Stomach (tissue), 8 donors: ENCODE measurements at regions not wholly inside any gene's neighbourhood (a gene's known extent, or its start where the extent isn't known, plus 50 kb on each side); places are given as distances from the start of the nearest gene placed in this dataset.

Experiments
- DNase-seq, 2 donors: peaks; one replicate each; pipeline versions ENCODE4 v3.0.0 to v3.0.0-alpha.2; 2013 to 2019
- H3K27ac ChIP-seq, 5 donors: fragments of 200-600 bp in 4 of 5; sonication (generic) in 4 of 5; one replicate each; pipeline ENCODE4 v1.5.1; 2013 to 2019; ENCODE audit warnings: mild to moderate bottlenecking in 1 of 5, moderate library complexity in 1 of 5
- H3K27me3 ChIP-seq, 3 donors: fragments of 200-600 bp; sonication (generic); one replicate each; pipeline ENCODE4 v1.5.1; 2017 to 2019; ENCODE audit warnings: mixed run types in 1 of 3
- H3K36me3 ChIP-seq, 4 donors: fragments of 200-600 bp; sonication (generic); 1 replicate in 3 of 4; 2 replicates in 1 of 4; pipeline ENCODE4 v1.5.1; 2016 to 2019
- H3K4me1 ChIP-seq, 4 donors: fragments of 200-600 bp; sonication (generic); one replicate each; pipeline ENCODE4 v1.5.1; 2016 to 2019
- H3K4me3 ChIP-seq, 4 donors: fragments of 200-600 bp; sonication (generic) in 3 of 4; one replicate each; pipeline ENCODE4 v1.5.1; 2016 to 2019; ENCODE audit warnings: mild to moderate bottlenecking in 1 of 4
- H3K9me3 ChIP-seq, 4 donors: fragments of 200-600 bp; sonication (generic); one replicate each; pipeline ENCODE4 v1.5.1; 2016 to 2019
- POLR2A ChIP-seq, 4 donors: fragments of 450-650 bp; IDR thresholded peaks; one replicate each; pipeline ENCODE4 v1.6.1; 2016; ENCODE audit warnings: antibody characterized with exemption in 4 of 4, control low read depth in 2 of 4, mild to moderate bottlenecking in 1 of 4, moderate library complexity in 1 of 4
- POLR2AphosphoS5 ChIP-seq, 3 donors: sonication (generic); formaldehyde crosslinking; IDR thresholded peaks; one replicate each; pipeline ENCODE4 v1.6.1; 2016; ENCODE audit warnings: antibody characterized with exemption in 3 of 3
- WGBS, 5 donors: extraction: QIAGEN DNeasy Blood & Tissue Kit in 3 of 5; methylation state at CpG; one replicate each; pipeline versions ENCODE4 v1.1.5 to v1.1.7; 2013 to 2018; 5-methylcytosine and 5-hydroxymethylcytosine counted together
- intact Hi-C: fragments of 100-400 bp; cut with DNase I; formaldehyde crosslinking; loops from one replicate; pipeline ENCODE4 v1.15.1; 2023; ENCODE audit warnings: low total_unique reads
- TF ChIP-seq, protein P1 (sequence below), 7 experiments: fragments of 450-650 bp in 4 of 7; fragments of 200-600 bp in 3 of 7; sonication (generic) in 3 of 7; IDR thresholded peaks; one replicate each; pipeline ENCODE4 v1.5.1; 2016 to 2019; ENCODE audit warnings: antibody characterized with exemption in 7 of 7, control low read depth in 2 of 7, mild to moderate bottlenecking in 1 of 7
- donor health status: healthy with polysubstance abuse.
- donor health status: Bipolar disorder and iron deficiency.
- donor health status: healthy.

DNA sequence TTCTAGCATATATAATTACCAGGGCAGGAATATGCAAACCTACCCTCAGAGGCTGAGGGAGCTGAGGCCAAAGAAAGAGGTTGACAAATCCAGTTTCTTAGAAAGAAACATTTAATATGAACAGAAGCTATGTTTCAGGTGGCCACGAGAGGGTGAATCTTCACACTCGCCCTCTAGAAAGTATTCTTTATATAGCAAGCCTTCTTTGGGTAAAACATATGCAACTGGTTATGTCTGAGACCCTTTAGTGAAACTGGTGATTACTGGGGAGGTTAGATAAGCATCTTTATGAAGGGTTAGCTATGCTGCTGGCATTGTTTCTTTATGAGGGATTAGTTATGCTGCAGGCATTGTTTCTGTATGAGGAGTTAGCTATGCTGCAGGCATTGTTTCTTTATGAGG is 50.7 kb upstream of the GOLGA6L2 start:
- DNase-seq = peak in 1 of 2 donors; percentile 24
- 1 to 48% (median 3%) methylated on average over 2 of the region's 2 CpGs for WGBS, 5 donors
- no peaks in the 10 kb centered on the region for H3K36me3 ChIP-seq
- H3K4me3 ChIP-seq = no peak overlapping the region
- no peaks in the 10 kb centered on the region for H3K9me3 ChIP-seq
- intact Hi-C loops = no loop called here
- H3K27ac ChIP-seq = no peak overlapping the region
- no peaks in the 10 kb centered on the region for H3K4me1 ChIP-seq
- H3K27me3 ChIP-seq = no peaks in the 10 kb centered on the region
- TF ChIP-seq, protein P1, sequence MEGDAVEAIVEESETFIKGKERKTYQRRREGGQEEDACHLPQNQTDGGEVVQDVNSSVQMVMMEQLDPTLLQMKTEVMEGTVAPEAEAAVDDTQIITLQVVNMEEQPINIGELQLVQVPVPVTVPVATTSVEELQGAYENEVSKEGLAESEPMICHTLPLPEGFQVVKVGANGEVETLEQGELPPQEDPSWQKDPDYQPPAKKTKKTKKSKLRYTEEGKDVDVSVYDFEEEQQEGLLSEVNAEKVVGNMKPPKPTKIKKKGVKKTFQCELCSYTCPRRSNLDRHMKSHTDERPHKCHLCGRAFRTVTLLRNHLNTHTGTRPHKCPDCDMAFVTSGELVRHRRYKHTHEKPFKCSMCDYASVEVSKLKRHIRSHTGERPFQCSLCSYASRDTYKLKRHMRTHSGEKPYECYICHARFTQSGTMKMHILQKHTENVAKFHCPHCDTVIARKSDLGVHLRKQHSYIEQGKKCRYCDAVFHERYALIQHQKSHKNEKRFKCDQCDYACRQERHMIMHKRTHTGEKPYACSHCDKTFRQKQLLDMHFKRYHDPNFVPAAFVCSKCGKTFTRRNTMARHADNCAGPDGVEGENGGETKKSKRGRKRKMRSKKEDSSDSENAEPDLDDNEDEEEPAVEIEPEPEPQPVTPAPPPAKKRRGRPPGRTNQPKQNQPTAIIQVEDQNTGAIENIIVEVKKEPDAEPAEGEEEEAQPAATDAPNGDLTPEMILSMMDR (IDR thresholded peaks at IDR 0.05) = peak in 1 of 7 experiments; percentile 22
- TF ChIP-seq POLR2A (IDR thresholded peaks at IDR 0.05) (no peak), POLR2AphosphoS5 (IDR thresholded peaks at IDR 0.05) (no peak)
